Panc1 (cell line): ENCODE measurements at regions not wholly inside any gene's neighbourhood (a gene's known extent, or its start where the extent isn't known, plus 50 kb on each side); places are given as distances from the start of the nearest gene placed in this dataset.

ENCODE experiments used
- ATAC-seq: fragments of 200-7000 bp; cut with Tn5 transposase; 2 replicates; pipeline ENCODE4 v1.9.1; 2020; ENCODE audit warnings: mild to moderate bottlenecking, moderate library complexity
- BruUV-seq: library from RNA; stranded (reverse); fragments of 400-500 nt; replicated peaks from 2 replicates; lab custom pipeline; 2021; lab: Mats Ljungman, UMichigan
- CTCF ChIA-PET: fragments of 300-600 bp; sonication (Branson Sonifier 250); formaldehyde crosslinking; loops from one replicate; lab custom pipeline; 2022; ENCODE audit warnings: antibody characterized with exemption; lab: Charles Lee
- POLR2A ChIA-PET: fragments of 300-600 bp; sonication (Branson Sonifier 250); formaldehyde crosslinking; loops from one replicate; lab custom pipeline; 2022; ENCODE audit warnings: antibody characterized with exemption; lab: Charles Lee
- DNase-seq: peaks from one replicate; pipeline ENCODE4 v3.0.0-alpha.2; 2010; ENCODE audit warnings: low read depth, low spot score
- H3K27ac ChIP-seq: 2 replicates; pipeline ENCODE4 v1.5.1; 2011; ENCODE audit warnings: mild to moderate bottlenecking, low read length, inconsistent platforms
- H3K27me3 ChIP-seq: fragments of 200-500 bp; sonication (Bioruptor generic); 2 replicates; pipeline ENCODE4 v1.6.0; 2014; ENCODE audit warnings: low read length, inconsistent platforms; ENCODE audit not compliant: control insufficient read depth, insufficient read depth
- H3K36me3 ChIP-seq: fragments of 200-500 bp; sonication (Bioruptor generic); 2 replicates; pipeline ENCODE4 v1.5.1; 2014; ENCODE audit warnings: inconsistent platforms, mild to moderate bottlenecking, low read length, moderate library complexity; ENCODE audit not compliant: control insufficient read depth, insufficient read depth
- H3K4me1 ChIP-seq: 2 replicates; pipeline ENCODE4 v1.5.1; 2011; ENCODE audit warnings: inconsistent platforms, mild to moderate bottlenecking, low read length, moderate library complexity; ENCODE audit not compliant: control insufficient read depth, insufficient read depth
- H3K4me3 ChIP-seq, 2 experiments: 2 replicates each; pipeline ENCODE4 v1.5.1; 2011 to 2012; ENCODE audit warnings: low read depth in 2 of 2, low read length in 2 of 2, mild to moderate bottlenecking in 2 of 2, inconsistent platforms in 1 of 2, moderate library complexity in 1 of 2
- H3K9me3 ChIP-seq: fragments of 200-500 bp; sonication (Bioruptor generic); 2 replicates; pipeline ENCODE4 v1.5.1; 2014; ENCODE audit warnings: low read depth, mild to moderate bottlenecking, inconsistent platforms, low read length, moderate library complexity; ENCODE audit not compliant: control insufficient read depth, insufficient read depth
- POLR2AphosphoS5 ChIP-seq: IDR thresholded peaks from 2 replicates; pipeline ENCODE4 v1.6.1; 2012; ENCODE audit warnings: mild to moderate bottlenecking, low read depth, low read length, moderate library complexity
- SIN3A ChIP-seq: IDR thresholded peaks from 2 replicates; pipeline ENCODE4 v1.6.1; 2012; ENCODE audit warnings: low read depth, mild to moderate bottlenecking, low read length, moderate library complexity, borderline replicate concordance; ENCODE audit not compliant: insufficient read depth
- TCF7L2 ChIP-seq: IDR thresholded peaks from 2 replicates; pipeline ENCODE4 v1.6.1; 2011; ENCODE audit warnings: mild to moderate bottlenecking, low read depth, low read length, inconsistent platforms
- in situ Hi-C: cut with HindIII; loops from 2 replicates; pipeline ENCODE4 v1.10.0; 2016; ENCODE audit warnings: low sequenced_read_pairs, low pct_unique_long_range_greater_than_20kb
- intact Hi-C: fragments of 100-400 bp; cut with micrococcal nuclease; formaldehyde crosslinking; loops from one replicate; pipeline ENCODE4 v1.10.0; 2022; ENCODE audit not compliant: unreplicated experiment
- TF ChIP-seq, protein P1 (sequence below), 2 experiments: IDR thresholded peaks; 2 replicates each; pipeline ENCODE4 v1.6.1; 2011 to 2012; ENCODE audit warnings: low read depth in 2 of 2, control low read depth in 1 of 2, low read length in 1 of 2, mild to moderate bottlenecking in 1 of 2, moderate library complexity in 1 of 2; ENCODE audit not compliant: insufficient read depth in 1 of 2
- TF ChIP-seq, protein P2 (sequence below): fragments of 450-650 bp; IDR thresholded peaks from 2 replicates; pipeline ENCODE4 v1.5.1; 2017; ENCODE audit warnings: mild to moderate bottlenecking

DNA sequence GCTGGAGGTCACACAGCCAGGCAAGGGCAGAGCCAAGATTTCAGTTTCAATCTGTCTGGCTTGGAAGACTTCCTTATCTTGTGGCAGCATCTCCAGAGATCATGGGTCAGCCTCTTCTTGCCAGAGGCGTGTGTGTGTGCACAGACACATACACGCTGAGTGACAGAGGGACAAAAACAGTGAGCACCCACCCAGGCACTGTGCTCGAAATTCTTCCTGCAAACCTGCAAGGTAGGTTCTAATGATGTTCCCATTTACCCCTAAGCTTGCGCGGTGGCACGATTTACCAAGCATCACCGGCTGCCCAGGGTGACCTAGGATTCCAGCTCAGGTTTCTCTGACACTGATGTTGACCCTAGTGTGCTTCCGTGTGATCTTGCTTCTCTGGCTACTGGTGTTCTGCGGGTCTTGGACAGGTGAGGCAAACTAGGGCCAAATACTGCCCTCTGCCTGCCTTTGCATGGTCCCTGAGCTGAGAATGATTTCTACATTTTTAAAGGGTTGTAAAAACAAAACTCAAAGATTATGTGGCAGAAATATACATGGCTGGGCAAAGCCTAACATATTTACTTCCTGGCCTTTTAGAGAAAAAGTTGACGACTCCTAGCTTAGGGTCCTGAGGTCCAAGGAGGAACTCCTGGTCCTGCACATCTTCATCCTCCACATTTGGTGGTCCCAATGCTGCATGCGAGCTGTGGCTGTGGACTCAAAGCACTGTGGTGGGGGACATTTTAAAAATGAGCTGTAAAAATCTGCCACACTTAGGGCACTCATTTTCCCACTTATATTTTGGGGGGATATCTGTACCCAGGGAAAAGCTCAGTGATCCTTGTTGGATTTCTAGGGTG, 268.5 kb downstream of the RPS24 start:
- POLR2A ChIA-PET, result interaction anchor here (0.6 kb wide), 1 partner anchor 264 kb away, joined by 3 read pairs; no protein-coding TSS in a partner anchor
- no peaks in the 10 kb centered on the region for H3K36me3 ChIP-seq
- intact Hi-C loops (no loop called here), in situ Hi-C loops (no loop called here)
- peak overlapping the region; percentile 78 to 87 for H3K4me3 ChIP-seq
- BruUV-seq, result no TSS peak
- DNase-seq, result no peak
- peak overlapping the region; percentile 88 for H3K27ac ChIP-seq
- peaks cover 13% of the 10 kb centered on the region; the same call in 1 of the 2 replicates for H3K27me3 ChIP-seq
- TF ChIP-seq POLR2AphosphoS5, result no peak
- TF ChIP-seq, protein P1, sequence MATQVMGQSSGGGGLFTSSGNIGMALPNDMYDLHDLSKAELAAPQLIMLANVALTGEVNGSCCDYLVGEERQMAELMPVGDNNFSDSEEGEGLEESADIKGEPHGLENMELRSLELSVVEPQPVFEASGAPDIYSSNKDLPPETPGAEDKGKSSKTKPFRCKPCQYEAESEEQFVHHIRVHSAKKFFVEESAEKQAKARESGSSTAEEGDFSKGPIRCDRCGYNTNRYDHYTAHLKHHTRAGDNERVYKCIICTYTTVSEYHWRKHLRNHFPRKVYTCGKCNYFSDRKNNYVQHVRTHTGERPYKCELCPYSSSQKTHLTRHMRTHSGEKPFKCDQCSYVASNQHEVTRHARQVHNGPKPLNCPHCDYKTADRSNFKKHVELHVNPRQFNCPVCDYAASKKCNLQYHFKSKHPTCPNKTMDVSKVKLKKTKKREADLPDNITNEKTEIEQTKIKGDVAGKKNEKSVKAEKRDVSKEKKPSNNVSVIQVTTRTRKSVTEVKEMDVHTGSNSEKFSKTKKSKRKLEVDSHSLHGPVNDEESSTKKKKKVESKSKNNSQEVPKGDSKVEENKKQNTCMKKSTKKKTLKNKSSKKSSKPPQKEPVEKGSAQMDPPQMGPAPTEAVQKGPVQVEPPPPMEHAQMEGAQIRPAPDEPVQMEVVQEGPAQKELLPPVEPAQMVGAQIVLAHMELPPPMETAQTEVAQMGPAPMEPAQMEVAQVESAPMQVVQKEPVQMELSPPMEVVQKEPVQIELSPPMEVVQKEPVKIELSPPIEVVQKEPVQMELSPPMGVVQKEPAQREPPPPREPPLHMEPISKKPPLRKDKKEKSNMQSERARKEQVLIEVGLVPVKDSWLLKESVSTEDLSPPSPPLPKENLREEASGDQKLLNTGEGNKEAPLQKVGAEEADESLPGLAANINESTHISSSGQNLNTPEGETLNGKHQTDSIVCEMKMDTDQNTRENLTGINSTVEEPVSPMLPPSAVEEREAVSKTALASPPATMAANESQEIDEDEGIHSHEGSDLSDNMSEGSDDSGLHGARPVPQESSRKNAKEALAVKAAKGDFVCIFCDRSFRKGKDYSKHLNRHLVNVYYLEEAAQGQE (IDR thresholded peaks at IDR 0.05; ENCODE audit: insufficient read depth in 1 of 2, low read depth in 2 of 2, low read length in 1 of 2), result no peak
- no peak for TF ChIP-seq SIN3A
- no peak for TF ChIP-seq TCF7L2
- TF ChIP-seq, protein P2, sequence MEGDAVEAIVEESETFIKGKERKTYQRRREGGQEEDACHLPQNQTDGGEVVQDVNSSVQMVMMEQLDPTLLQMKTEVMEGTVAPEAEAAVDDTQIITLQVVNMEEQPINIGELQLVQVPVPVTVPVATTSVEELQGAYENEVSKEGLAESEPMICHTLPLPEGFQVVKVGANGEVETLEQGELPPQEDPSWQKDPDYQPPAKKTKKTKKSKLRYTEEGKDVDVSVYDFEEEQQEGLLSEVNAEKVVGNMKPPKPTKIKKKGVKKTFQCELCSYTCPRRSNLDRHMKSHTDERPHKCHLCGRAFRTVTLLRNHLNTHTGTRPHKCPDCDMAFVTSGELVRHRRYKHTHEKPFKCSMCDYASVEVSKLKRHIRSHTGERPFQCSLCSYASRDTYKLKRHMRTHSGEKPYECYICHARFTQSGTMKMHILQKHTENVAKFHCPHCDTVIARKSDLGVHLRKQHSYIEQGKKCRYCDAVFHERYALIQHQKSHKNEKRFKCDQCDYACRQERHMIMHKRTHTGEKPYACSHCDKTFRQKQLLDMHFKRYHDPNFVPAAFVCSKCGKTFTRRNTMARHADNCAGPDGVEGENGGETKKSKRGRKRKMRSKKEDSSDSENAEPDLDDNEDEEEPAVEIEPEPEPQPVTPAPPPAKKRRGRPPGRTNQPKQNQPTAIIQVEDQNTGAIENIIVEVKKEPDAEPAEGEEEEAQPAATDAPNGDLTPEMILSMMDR, result no peak
- no peaks in the 10 kb centered on the region for H3K9me3 ChIP-seq
- ATAC-seq, result no peak
- H3K4me1 ChIP-seq, result peaks cover 13% of the 10 kb centered on the region
- CTCF ChIA-PET, result interaction anchor here (0.6 to 1.5 kb wide), 2 partner anchors 90 to 255 kb away, joined by 3 to 4 read pairs; no protein-coding TSS in a partner anchor

DNA sequence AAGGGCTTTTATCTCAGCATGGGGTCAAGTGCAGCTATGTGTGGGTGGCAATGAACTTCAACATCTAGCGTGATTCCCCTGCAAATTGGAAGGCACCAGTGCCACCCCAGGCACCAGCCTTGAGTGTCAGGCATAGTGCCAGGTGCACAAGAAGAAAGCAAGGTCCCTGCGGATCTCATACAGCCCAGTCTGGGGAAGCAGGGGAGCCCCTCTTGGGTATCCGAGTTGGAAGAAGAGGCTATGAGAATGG, 269.0 kb downstream of the RPS24 start:
- in situ Hi-C loops, result no loop called here

More for the DNA sequence above, 269.0 kb downstream of the RPS24 start:
- Histone ChIP-seq H3K9me3 (no peaks in the 10 kb centered on the region), H3K4me1 (peaks cover 13% of the 10 kb centered on the region), H3K4me3 (peak overlapping the region; percentile 78 to 87), H3K36me3 (no peaks in the 10 kb centered on the region), H3K27ac (peak overlapping the region; percentile 88), H3K27me3 (peaks cover 17% of the 10 kb centered on the region; the same call in 1 of the 2 replicates)
- intact Hi-C loops, result no loop called here
- no peak; the same call in 1 of the 2 replicates for ATAC-seq
- POLR2A ChIA-PET, result no interaction called here
- no peak for DNase-seq
- TF ChIP-seq TCF7L2 (no peak), SIN3A (no peak), POLR2AphosphoS5 (no peak)
- TF ChIP-seq, protein P1 (IDR thresholded peaks at IDR 0.05; ENCODE audit: insufficient read depth in 1 of 2, low read depth in 2 of 2, low read length in 1 of 2), result no peak
- TF ChIP-seq, protein P2, result no peak
- no TSS peak for BruUV-seq
- CTCF ChIA-PET, result interaction anchor here (0.6 to 1.5 kb wide), 2 partner anchors 90 to 256 kb away, joined by 3 to 4 read pairs; no protein-coding TSS in a partner anchor
